HS-5 (cell line): ENCODE measurements at regions not wholly inside any gene's neighbourhood (a gene's known extent, or its start where the extent isn't known, plus 50 kb on each side); places are given as distances from the start of the nearest gene placed in this dataset.
A peak's percentile ranks its signal among the peaks of the same experiment; 100 is the strongest.
"Not testable (repeated sequence)": the region's sequence is repeated elsewhere in the genome, so short reads cannot be mapped to it uniquely, and the experiment has no call there.

Experiments used
- DNase-seq: peaks from one replicate; pipeline ENCODE4 v3.0.0-alpha.2; 2012; ENCODE audit warnings: low read depth

- no peak for DNase-seq
Measured at GRCh38 chr1:228824366-228824765, 89.1 kb downstream of the RHOU start.

GRCh38 chr1:228825041-228825440, 89.8 kb downstream of the RHOU start:
- DNase-seq = no peak

- DNase-seq = no peak
Measured at GRCh38 chr1:228825840-228826484, 90.7 kb downstream of the RHOU start.

GRCh38 chr1:228827019-228827418, 91.7 kb downstream of the RHOU start:
- DNase-seq = no peak

GRCh38 chr1:228828151-228828550, 92.9 kb downstream of the RHOU start:
- DNase-seq = no peak

- no peak for DNase-seq
Measured at GRCh38 chr1:228830185-228830953, 95.1 kb downstream of the RHOU start.

GRCh38 chr1:228830954-228831481, 95.7 kb downstream of the RHOU start:
- DNase-seq = peak; percentile 25

- no peak for DNase-seq
Measured at GRCh38 chr1:228833911-228834688, 98.8 kb downstream of the RHOU start.

- DNase-seq = no peak
Measured at GRCh38 chr1:228835456-228835855, 100.2 kb downstream of the RHOU start.

GRCh38 chr1:228835911-228836310, 100.6 kb downstream of the RHOU start:
- no peak for DNase-seq

- no peak for DNase-seq
Measured at GRCh38 chr1:228836427-228836826, 101.1 kb downstream of the RHOU start.

GRCh38 chr1:228837032-228837431, 101.8 kb downstream of the RHOU start:
- no peak for DNase-seq

- peak; percentile 86 for DNase-seq
Measured at GRCh38 chr1:228837817-228838716, 102.8 kb downstream of the RHOU start.

GRCh38 chr1:228838717-228839500, 103.6 kb downstream of the RHOU start:
- DNase-seq = no peak

GRCh38 chr1:228839656-228840055, 104.4 kb downstream of the RHOU start:
- no peak for DNase-seq

GRCh38 chr1:228841632-228842031, 106.4 kb downstream of the RHOU start:
- DNase-seq = no peak

GRCh38 chr1:228842094-228842775, 107.0 kb downstream of the RHOU start:
- DNase-seq = peak; percentile 45

- DNase-seq = no peak
Measured at GRCh38 chr1:228845101-228845500, 109.8 kb downstream of the RHOU start.

- no peak for DNase-seq
Measured at GRCh38 chr1:228846952-228847351, 111.7 kb downstream of the RHOU start.

- not testable (repeated sequence) for DNase-seq
Measured at GRCh38 chr1:228847451-228847850, 112.2 kb downstream of the RHOU start.
